ENCODE measurements at regions not wholly inside any gene's neighbourhood (a gene's known extent, or its start where the extent isn't known, plus 50 kb on each side); places are given as distances from the start of the nearest gene placed in this dataset.

GRCh38 chr12:107598906-107599305 lies 86.7 kb upstream of the PWP1 start:
- TF ChIP-seq CTCF (conservative IDR thresholded peaks at IDR 0.05; ENCODE audit: low read depth in 2 of 2): no peak
- no peak for TF ChIP-seq EZH2 (IDR thresholded peaks at IDR 0.05; ENCODE audit: low read depth, unreplicated experiment)
- TF ChIP-seq ETS1 (IDR thresholded peaks at IDR 0.05): no peak
- TF ChIP-seq POLR2AphosphoS5 (IDR thresholded peaks at IDR 0.05; ENCODE audit: low read depth): no peak
- TF ChIP-seq ZNF331 (CRISPR knock-in tag; IDR thresholded peaks at IDR 0.05; ENCODE audit: low read depth): no peak
- TF ChIP-seq REST (IDR thresholded peaks at IDR 0.05; ENCODE audit: unreplicated experiment): no peak

All from GM23338 (cell line).